H9 (cell line): ENCODE measurements at regions not wholly inside any gene's neighbourhood (a gene's known extent, or its start where the extent isn't known, plus 50 kb on each side); places are given as distances from the start of the nearest gene placed in this dataset.

Source experiments
- DNase-seq: peaks from one replicate; pipeline ENCODE4 v3.0.0-alpha.2; 2017
- H2AFZ ChIP-seq: one replicate; pipeline ENCODE4 v1.6.1; 2013; ENCODE audit warnings: mild to moderate bottlenecking, low read length, control low read depth, moderate library complexity
- H2AK5ac ChIP-seq: 2 replicates; pipeline ENCODE4 v1.6.1; 2013; ENCODE audit warnings: low read length, control low read depth, mixed read lengths; ENCODE audit not compliant: insufficient read length
- H2BK120ac ChIP-seq: one replicate; pipeline ENCODE4 v1.6.1; 2013; ENCODE audit warnings: low read depth, mild to moderate bottlenecking, low read length, control low read depth, inconsistent platforms; ENCODE audit not compliant: poor library complexity, severe bottlenecking
- H2BK12ac ChIP-seq: 2 replicates; pipeline ENCODE4 v1.6.1; 2013; ENCODE audit warnings: low read length, control low read depth, mixed read lengths, low read depth; ENCODE audit not compliant: insufficient read length
- H2BK15ac ChIP-seq: 2 replicates; pipeline ENCODE4 v1.6.1; 2013; ENCODE audit warnings: low read depth, low read length, control low read depth
- H2BK20ac ChIP-seq: one replicate; pipeline ENCODE4 v1.6.1; 2013; ENCODE audit warnings: low read depth, mild to moderate bottlenecking, low read length, control low read depth, inconsistent platforms; ENCODE audit not compliant: poor library complexity, severe bottlenecking
- H2BK5ac ChIP-seq: 2 replicates; pipeline ENCODE4 v1.6.1; 2013; ENCODE audit warnings: low read length, control low read depth, mixed read lengths; ENCODE audit not compliant: insufficient read length
- H3K14ac ChIP-seq: 2 replicates; pipeline ENCODE4 v1.6.1; 2013; ENCODE audit warnings: low read length, control low read depth; ENCODE audit not compliant: insufficient read depth
- H3K18ac ChIP-seq: 2 replicates; pipeline ENCODE4 v1.6.1; 2013; ENCODE audit warnings: low read depth, mild to moderate bottlenecking, mixed read lengths, low read length, control low read depth; ENCODE audit not compliant: insufficient read length
- H3K23ac ChIP-seq: 2 replicates; pipeline ENCODE4 v1.6.1; 2013; ENCODE audit warnings: low read length, control low read depth, mixed read lengths, low read depth; ENCODE audit not compliant: insufficient read length
- H3K23me2 ChIP-seq: 2 replicates; pipeline ENCODE4 v1.6.1; 2013; ENCODE audit warnings: low read depth, mild to moderate bottlenecking, mixed read lengths, low read length, control low read depth; ENCODE audit not compliant: insufficient read length, poor library complexity, severe bottlenecking
- H3K27ac ChIP-seq: 2 replicates; pipeline ENCODE4 v1.5.1; 2013; ENCODE audit warnings: low read length, control low read depth, mixed read lengths, low read depth; ENCODE audit not compliant: insufficient read length
- H3K27me3 ChIP-seq: 2 replicates; pipeline ENCODE4 v1.6.1; 2013; ENCODE audit warnings: low read length, control low read depth, inconsistent platforms; ENCODE audit not compliant: insufficient read depth
- H3K4ac ChIP-seq: 2 replicates; pipeline ENCODE4 v1.6.1; 2013; ENCODE audit warnings: low read depth, mild to moderate bottlenecking, control low read depth, inconsistent platforms, low read length, moderate library complexity
- H3K4me1 ChIP-seq: 2 replicates; pipeline ENCODE4 v1.6.1; 2013; ENCODE audit warnings: low read length, control low read depth, inconsistent platforms; ENCODE audit not compliant: insufficient read depth
- H3K4me2 ChIP-seq: 2 replicates; pipeline ENCODE4 v1.6.1; 2013; ENCODE audit warnings: low read length, control low read depth, mixed read lengths; ENCODE audit not compliant: insufficient read length, insufficient read depth
- H3K56ac ChIP-seq: 2 replicates; pipeline ENCODE4 v1.6.1; 2013; ENCODE audit warnings: low read depth, mild to moderate bottlenecking, mixed read lengths, low read length, control low read depth; ENCODE audit not compliant: insufficient read length
- H3K79me1 ChIP-seq: 2 replicates; pipeline ENCODE4 v1.6.1; 2013; ENCODE audit warnings: low read depth, mild to moderate bottlenecking, moderate library complexity, low read length, control low read depth, inconsistent platforms; ENCODE audit not compliant: insufficient read depth, poor library complexity, severe bottlenecking
- H3K79me2 ChIP-seq: 2 replicates; pipeline ENCODE4 v1.6.1; 2013; ENCODE audit warnings: low read length, control low read depth, inconsistent platforms; ENCODE audit not compliant: insufficient read depth
- H3K9ac ChIP-seq: 2 replicates; pipeline ENCODE4 v1.6.1; 2013; ENCODE audit warnings: low read length, control low read depth, mixed read lengths; ENCODE audit not compliant: insufficient read length; ENCODE audit errors: extremely low read depth
- H3K9me3 ChIP-seq: one replicate; pipeline ENCODE4 v1.6.1; 2013; ENCODE audit warnings: low read depth, low read length, inconsistent platforms; ENCODE audit not compliant: control insufficient read depth
- H3T11ph ChIP-seq: one replicate; pipeline ENCODE4 v1.6.1; 2013; ENCODE audit warnings: mild to moderate bottlenecking, low read length, control low read depth, inconsistent platforms
- H4K20me1 ChIP-seq: one replicate; pipeline ENCODE4 v1.6.1; 2013; ENCODE audit not compliant: control insufficient read depth, insufficient read length, insufficient read depth
- H4K5ac ChIP-seq: 2 replicates; pipeline ENCODE4 v1.6.1; 2013; ENCODE audit warnings: low read depth, mild to moderate bottlenecking, mixed read lengths, low read length, control low read depth; ENCODE audit not compliant: insufficient read length
- H4K8ac ChIP-seq: replicated peaks from 2 replicates; pipeline ENCODE4 v1.6.1; 2013; ENCODE audit warnings: low read length, control low read depth, mixed read lengths, low read depth; ENCODE audit not compliant: insufficient read length
- H4K91ac ChIP-seq: 2 replicates; pipeline ENCODE4 v1.6.1; 2013; ENCODE audit warnings: low read depth, mild to moderate bottlenecking, moderate library complexity, mixed read lengths, low read length, control low read depth; ENCODE audit not compliant: insufficient read length
- H3K27ac Mint-ChIP-seq, 3 experiments: 2 replicates in 2 of 3; 3 replicates in 1 of 3; pipeline ENCODE4 v1.8.0; 2020 to 2021; ENCODE audit warnings: mixed read lengths in 3 of 3, mild to moderate bottlenecking in 1 of 3, moderate library complexity in 1 of 3
- H3K27me3 Mint-ChIP-seq: 2 replicates; pipeline ENCODE4 v1.8.0; 2021; ENCODE audit warnings: low read depth, mild to moderate bottlenecking, moderate library complexity, mixed read lengths
- H3K36me3 Mint-ChIP-seq, 3 experiments: 2 replicates in 2 of 3; 3 replicates in 1 of 3; pipeline ENCODE4 v1.8.0; 2020 to 2021; ENCODE audit warnings: low read depth in 3 of 3, mixed read lengths in 3 of 3; ENCODE audit not compliant: insufficient read depth in 1 of 3
- H3K4me1 Mint-ChIP-seq, 2 experiments: 2 replicates each; pipeline ENCODE4 v1.8.0; 2020; ENCODE audit warnings: mixed read lengths in 2 of 2
- H3K4me3 Mint-ChIP-seq, 2 experiments: 2 replicates in 1 of 2; 3 replicates in 1 of 2; pipeline ENCODE4 v1.8.0; 2020 to 2021; ENCODE audit warnings: mild to moderate bottlenecking in 2 of 2, mixed read lengths in 2 of 2, moderate library complexity in 1 of 2
- H3K9me3 Mint-ChIP-seq, 2 experiments: 2 replicates in 1 of 2; 3 replicates in 1 of 2; pipeline ENCODE4 v1.8.0; 2020; ENCODE audit warnings: mild to moderate bottlenecking in 2 of 2, mixed read lengths in 2 of 2, moderate library complexity in 1 of 2
- CTCF ChIP-seq: fragments of 200-600 bp; sonication (generic); conservative IDR thresholded peaks from 3 replicates; pipeline ENCODE4 v1.8.0; 2021; ENCODE audit warnings: antibody characterized with exemption, mild to moderate bottlenecking
- WGBS: extraction: QIAGEN DNeasy Blood & Tissue Kit; methylation state at CpG from one replicate; pipeline ENCODE4 v1.1.7; 2013; ENCODE audit warnings: missing lambda C conversion rate, low lambda C conversion rate, mixed read lengths; ENCODE audit not compliant: insufficient read length; ENCODE audit errors: extremely low coverage; 5-methylcytosine and 5-hydroxymethylcytosine counted together

GRCh38 chr14:98923596-98923995, 348.4 kb downstream of the BCL11B start:
- H2AFZ ChIP-seq: no peak overlapping the region
- no peak overlapping the region for H4K5ac ChIP-seq
- H2BK5ac ChIP-seq: no peak overlapping the region
- no peak overlapping the region for H2BK15ac ChIP-seq
- no peak overlapping the region for H3K4ac ChIP-seq
- H3K27ac Mint-ChIP-seq: no peak overlapping the region
- H3T11ph ChIP-seq: no peak overlapping the region
- no peaks in the 10 kb centered on the region for H3K36me3 Mint-ChIP-seq
- no peaks in the 10 kb centered on the region; a peak in 2 of 5 replicates for H3K9me3 Mint-ChIP-seq
- peaks cover 2% of the 10 kb centered on the region; the same call in 1 of the 2 replicates for H3K27me3 Mint-ChIP-seq
- H3K27ac ChIP-seq: no peak overlapping the region
- H3K4me3 Mint-ChIP-seq: no peak overlapping the region
- WGBS: no CpG with 5 or more reads among the region's 1 CpG
- no peaks in the 10 kb centered on the region for H3K9me3 ChIP-seq
- H3K4me2 ChIP-seq: no peak overlapping the region
- DNase-seq: no peak
- TF ChIP-seq CTCF: no peak
- H3K4me1 Mint-ChIP-seq: peaks cover 13 to 22% of the 10 kb centered on the region in 2 experiments
- H3K9ac ChIP-seq: no peak overlapping the region
- no peak overlapping the region for H2BK12ac ChIP-seq
- no peak overlapping the region for H2BK20ac ChIP-seq
- H2AK5ac ChIP-seq: no peak overlapping the region
- H3K4me1 ChIP-seq: no peaks in the 10 kb centered on the region; the same call in 1 of the 2 replicates
- no peak overlapping the region for H3K14ac ChIP-seq
- H3K79me2 ChIP-seq: no peaks in the 10 kb centered on the region
- no peaks in the 10 kb centered on the region for H3K79me1 ChIP-seq
- no peaks in the 10 kb centered on the region for H3K23me2 ChIP-seq
- H4K20me1 ChIP-seq: no peaks in the 10 kb centered on the region
- H4K8ac ChIP-seq: no peak overlapping the region
- no peak overlapping the region for H3K23ac ChIP-seq
- H3K18ac ChIP-seq: no peak overlapping the region
- H4K91ac ChIP-seq: no peak overlapping the region
- no peak overlapping the region for H3K56ac ChIP-seq
- no peak overlapping the region for H2BK120ac ChIP-seq
- H3K27me3 ChIP-seq: no peaks in the 10 kb centered on the region
